Esophagus muscularis mucosa (tissue), 3 donors: ENCODE measurements at regions not wholly inside any gene's neighbourhood (a gene's known extent, or its start where the extent isn't known, plus 50 kb on each side); places are given as distances from the start of the nearest gene placed in this dataset.

Experiments used
- CTCF ChIP-seq, 3 experiments: fragments of 200-600 bp in 2 of 3; fragments of 450-650 bp in 1 of 3; sonication (generic) in 2 of 3; IDR thresholded peaks; one replicate each; pipeline ENCODE4 v1.5.1; 2017 to 2019; ENCODE audit warnings: antibody characterized with exemption in 3 of 3, mild to moderate bottlenecking in 2 of 3, moderate library complexity in 1 of 3
- POLR2A ChIP-seq: fragments of 450-650 bp; IDR thresholded peaks from one replicate; pipeline ENCODE4 v1.6.1; 2017; ENCODE audit warnings: antibody characterized with exemption, moderate library complexity, mild to moderate bottlenecking, low read depth
- POLR2AphosphoS5 ChIP-seq, 2 donors: sonication (generic); formaldehyde crosslinking; IDR thresholded peaks; one replicate each; pipeline ENCODE4 v1.6.1; 2017; ENCODE audit warnings: antibody characterized with exemption in 2 of 2

GRCh38 chr6:153309651-153310050, 178.6 kb upstream of the RGS17 start:
- TF ChIP-seq CTCF (IDR thresholded peaks at IDR 0.05) (no peak), POLR2A (no peak), POLR2AphosphoS5 (IDR thresholded peaks at IDR 0.05) (no peak)
